ENCODE measurements at regions not wholly inside any gene's neighbourhood (a gene's known extent, or its start where the extent isn't known, plus 50 kb on each side); places are given as distances from the start of the nearest gene placed in this dataset.

- WGBS (ENCODE audit: insufficient coverage): 89% methylated on average over 3 of the region's 3 CpGs
- Histone ChIP-seq H3K27ac (ENCODE audit: low read length) (no peak overlapping the region), H3K4me1 (ENCODE audit: control insufficient read depth, insufficient read depth, low read length) (no peaks in the 10 kb centered on the region), H3K36me3 (ENCODE audit: control insufficient read depth, insufficient read depth, low read length) (no peaks in the 10 kb centered on the region), H3K27me3 (ENCODE audit: control insufficient read depth, insufficient read depth, low read length) (no peaks in the 10 kb centered on the region), H3K4me3 (ENCODE audit: low read length) (no peak overlapping the region), H3K9me3 (ENCODE audit: control insufficient read depth, insufficient read depth, low read length) (peaks cover 4% of the 10 kb centered on the region)
- H3K27ac Mint-ChIP-seq: no peak overlapping the region
- no peaks in the 10 kb centered on the region for H3K4me1 Mint-ChIP-seq
- no peak for DNase-seq
- no peak for TF ChIP-seq CTCF (IDR thresholded peaks at IDR 0.05)
- H3K9me3 Mint-ChIP-seq: peaks cover 19 to 29% of the 10 kb centered on the region in 2 donors
- intact Hi-C loops (cut with micrococcal nuclease): no loop called here
- no peak for ATAC-seq
- H3K36me3 Mint-ChIP-seq: no peaks in the 10 kb centered on the region
- H3K27me3 Mint-ChIP-seq (ENCODE audit: low read depth in 2 of 2): no peaks in the 10 kb centered on the region
- H3K4me3 Mint-ChIP-seq: no peak overlapping the region
Observed at GRCh38 chr14:39957290-39957689, 525.1 kb upstream of the FBXO33 start.

- 82% methylated on average over 4 of the region's 4 CpGs for WGBS (ENCODE audit: insufficient coverage)
- Mint-ChIP-seq H3K36me3 (no peaks in the 10 kb centered on the region), H3K4me3 (no peak overlapping the region), H3K27ac (no peak overlapping the region), H3K27me3 (ENCODE audit: low read depth in 2 of 2) (no peaks in the 10 kb centered on the region), H3K4me1 (no peaks in the 10 kb centered on the region), H3K9me3 (peaks cover 20 to 25% of the 10 kb centered on the region in 2 donors)
- no peak overlapping the region for H3K27ac ChIP-seq (ENCODE audit: low read length)
- intact Hi-C loops (cut with micrococcal nuclease): no loop called here
- no peak for TF ChIP-seq CTCF (IDR thresholded peaks at IDR 0.05)
- H3K9me3 ChIP-seq (ENCODE audit: control insufficient read depth, insufficient read depth, low read length): peaks cover 4% of the 10 kb centered on the region
- ATAC-seq (no peak), DNase-seq (no peak)
- no peak overlapping the region for H3K4me3 ChIP-seq (ENCODE audit: low read length)
- no peaks in the 10 kb centered on the region for H3K36me3 ChIP-seq (ENCODE audit: control insufficient read depth, insufficient read depth, low read length)
- H3K4me1 ChIP-seq (ENCODE audit: control insufficient read depth, insufficient read depth, low read length): no peaks in the 10 kb centered on the region
- H3K27me3 ChIP-seq (ENCODE audit: control insufficient read depth, insufficient read depth, low read length): no peaks in the 10 kb centered on the region
Observed at GRCh38 chr14:39956372-39956771, 524.1 kb upstream of the FBXO33 start.

- intact Hi-C loops (cut with micrococcal nuclease): no loop called here
- Histone ChIP-seq H3K27ac (ENCODE audit: low read length) (no peak overlapping the region), H3K4me1 (ENCODE audit: control insufficient read depth, insufficient read depth, low read length) (no peaks in the 10 kb centered on the region), H3K27me3 (ENCODE audit: control insufficient read depth, insufficient read depth, low read length) (no peaks in the 10 kb centered on the region), H3K36me3 (ENCODE audit: control insufficient read depth, insufficient read depth, low read length) (no peaks in the 10 kb centered on the region), H3K9me3 (ENCODE audit: control insufficient read depth, insufficient read depth, low read length) (peaks cover 5% of the 10 kb centered on the region), H3K4me3 (ENCODE audit: low read length) (no peak overlapping the region)
- no peak for DNase-seq
- peaks cover 13 to 16% of the 10 kb centered on the region in 2 donors for H3K9me3 Mint-ChIP-seq
- H3K4me1 Mint-ChIP-seq: no peaks in the 10 kb centered on the region
- H3K4me3 Mint-ChIP-seq: no peak overlapping the region
- no peaks in the 10 kb centered on the region for H3K36me3 Mint-ChIP-seq
- 78% methylated on average over 2 of the region's 2 CpGs for WGBS (ENCODE audit: insufficient coverage)
- TF ChIP-seq CTCF (IDR thresholded peaks at IDR 0.05): no peak
- no peak overlapping the region for H3K27ac Mint-ChIP-seq
- ATAC-seq: no peak
- no peaks in the 10 kb centered on the region for H3K27me3 Mint-ChIP-seq (ENCODE audit: low read depth in 2 of 2)
Observed at GRCh38 chr14:39948235-39948634, 516.0 kb upstream of the FBXO33 start.

- no peaks in the 10 kb centered on the region for H3K27me3 Mint-ChIP-seq (ENCODE audit: low read depth in 2 of 2)
- H3K27ac Mint-ChIP-seq: no peak overlapping the region
- Histone ChIP-seq H3K4me1 (ENCODE audit: control insufficient read depth, insufficient read depth, low read length) (no peaks in the 10 kb centered on the region), H3K9me3 (ENCODE audit: control insufficient read depth, insufficient read depth, low read length) (peaks cover 5% of the 10 kb centered on the region), H3K36me3 (ENCODE audit: control insufficient read depth, insufficient read depth, low read length) (no peaks in the 10 kb centered on the region), H3K27me3 (ENCODE audit: control insufficient read depth, insufficient read depth, low read length) (no peaks in the 10 kb centered on the region), H3K27ac (ENCODE audit: low read length) (no peak overlapping the region), H3K4me3 (ENCODE audit: low read length) (no peak overlapping the region)
- no peak for ATAC-seq
- no peak for TF ChIP-seq CTCF (IDR thresholded peaks at IDR 0.05)
- intact Hi-C loops (cut with micrococcal nuclease): no loop called here
- H3K4me1 Mint-ChIP-seq: no peaks in the 10 kb centered on the region
- no peak for DNase-seq
- no peaks in the 10 kb centered on the region for H3K36me3 Mint-ChIP-seq
- 74% methylated on average over 2 of the region's 2 CpGs for WGBS (ENCODE audit: insufficient coverage)
- H3K4me3 Mint-ChIP-seq: no peak overlapping the region
- H3K9me3 Mint-ChIP-seq: peaks cover 8 to 11% of the 10 kb centered on the region in 2 donors
Observed at GRCh38 chr14:39946807-39947206, 514.6 kb upstream of the FBXO33 start.
